ENCODE measurements at regions not wholly inside any gene's neighbourhood (a gene's known extent, or its start where the extent isn't known, plus 50 kb on each side); places are given as distances from the start of the nearest gene placed in this dataset.

- no peaks in the 10 kb centered on the region for H3K79me2 ChIP-seq (ENCODE audit: control insufficient read depth, insufficient read depth, low read length, unreplicated experiment)
- H3K27ac ChIP-seq (ENCODE audit: low read depth, low read length) = no peak overlapping the region
- H3K4me3 ChIP-seq (ENCODE audit: low read depth, low read length) = no peak overlapping the region
- H3K4me1 ChIP-seq (ENCODE audit: control insufficient read depth, insufficient read depth, low read length, unreplicated experiment) = peaks cover 7% of the 10 kb centered on the region
- H3K27me3 ChIP-seq (ENCODE audit: insufficient read depth, low read length) = no peaks in the 10 kb centered on the region
- no peak overlapping the region for H2AFZ ChIP-seq (ENCODE audit: low read length, unreplicated experiment)
- no peaks in the 10 kb centered on the region for H3K36me3 ChIP-seq (ENCODE audit: insufficient read depth, low read length)
Observed at GRCh38 chr11:106276126-106276525, 198.7 kb downstream of the AASDHPPT start.

- Histone ChIP-seq H3K4me3 (ENCODE audit: low read depth, low read length) (no peak overlapping the region), H3K27me3 (ENCODE audit: insufficient read depth, low read length) (no peaks in the 10 kb centered on the region), H3K27ac (ENCODE audit: low read depth, low read length) (no peak overlapping the region), H3K4me1 (ENCODE audit: control insufficient read depth, insufficient read depth, low read length, unreplicated experiment) (peaks cover 15% of the 10 kb centered on the region), H3K79me2 (ENCODE audit: control insufficient read depth, insufficient read depth, low read length, unreplicated experiment) (no peaks in the 10 kb centered on the region), H2AFZ (ENCODE audit: low read length, unreplicated experiment) (no peak overlapping the region), H3K36me3 (ENCODE audit: insufficient read depth, low read length) (no peaks in the 10 kb centered on the region)
Observed at GRCh38 chr11:106276859-106277436, 199.5 kb downstream of the AASDHPPT start.

GRCh38 chr11:106277484-106277883 is 200.0 kb downstream of the AASDHPPT start:
- no peak overlapping the region for H3K27ac ChIP-seq (ENCODE audit: low read depth, low read length)
- H3K4me3 ChIP-seq (ENCODE audit: low read depth, low read length) = no peak overlapping the region
- H3K4me1 ChIP-seq (ENCODE audit: control insufficient read depth, insufficient read depth, low read length, unreplicated experiment) = peaks cover 16% of the 10 kb centered on the region
- no peaks in the 10 kb centered on the region for H3K36me3 ChIP-seq (ENCODE audit: insufficient read depth, low read length)
- no peaks in the 10 kb centered on the region for H3K27me3 ChIP-seq (ENCODE audit: insufficient read depth, low read length)
- H3K79me2 ChIP-seq (ENCODE audit: control insufficient read depth, insufficient read depth, low read length, unreplicated experiment) = no peaks in the 10 kb centered on the region
- H2AFZ ChIP-seq (ENCODE audit: low read length, unreplicated experiment) = no peak overlapping the region

- H3K27me3 ChIP-seq (ENCODE audit: insufficient read depth, low read length) = no peaks in the 10 kb centered on the region
- no peak overlapping the region for H3K4me3 ChIP-seq (ENCODE audit: low read depth, low read length)
Observed at GRCh38 chr11:106278391-106278790, 200.9 kb downstream of the AASDHPPT start.

GRCh38 chr11:106280036-106280435 is 202.6 kb downstream of the AASDHPPT start:
- Histone ChIP-seq H2AFZ (ENCODE audit: low read length, unreplicated experiment) (no peak overlapping the region), H3K27me3 (ENCODE audit: insufficient read depth, low read length) (no peaks in the 10 kb centered on the region), H3K4me1 (ENCODE audit: control insufficient read depth, insufficient read depth, low read length, unreplicated experiment) (peaks cover 16% of the 10 kb centered on the region), H3K79me2 (ENCODE audit: control insufficient read depth, insufficient read depth, low read length, unreplicated experiment) (no peaks in the 10 kb centered on the region), H3K4me3 (ENCODE audit: low read depth, low read length) (no peak overlapping the region), H3K36me3 (ENCODE audit: insufficient read depth, low read length) (no peaks in the 10 kb centered on the region), H3K27ac (ENCODE audit: low read depth, low read length) (no peak overlapping the region)

More at GRCh38 chr11:106278391-106278790, 200.9 kb downstream of the AASDHPPT start:
- H3K27ac ChIP-seq (ENCODE audit: low read depth, low read length) = no peak overlapping the region
- H2AFZ ChIP-seq (ENCODE audit: low read length, unreplicated experiment) = no peak overlapping the region
- peaks cover 16% of the 10 kb centered on the region for H3K4me1 ChIP-seq (ENCODE audit: control insufficient read depth, insufficient read depth, low read length, unreplicated experiment)
- no peaks in the 10 kb centered on the region for H3K36me3 ChIP-seq (ENCODE audit: insufficient read depth, low read length)
- no peaks in the 10 kb centered on the region for H3K79me2 ChIP-seq (ENCODE audit: control insufficient read depth, insufficient read depth, low read length, unreplicated experiment)

- H3K79me2 ChIP-seq (ENCODE audit: control insufficient read depth, insufficient read depth, low read length, unreplicated experiment) = no peaks in the 10 kb centered on the region
- peaks cover 13% of the 10 kb centered on the region for H3K4me1 ChIP-seq (ENCODE audit: control insufficient read depth, insufficient read depth, low read length, unreplicated experiment)
- H3K4me3 ChIP-seq (ENCODE audit: low read depth, low read length) = no peak overlapping the region
- peak overlapping the region; percentile 31 for H2AFZ ChIP-seq (ENCODE audit: low read length, unreplicated experiment)
- H3K27ac ChIP-seq (ENCODE audit: low read depth, low read length) = peak overlapping the region; percentile 62
- no peaks in the 10 kb centered on the region for H3K27me3 ChIP-seq (ENCODE audit: insufficient read depth, low read length)
- no peaks in the 10 kb centered on the region for H3K36me3 ChIP-seq (ENCODE audit: insufficient read depth, low read length)
Observed at GRCh38 chr11:106281455-106282173, 204.2 kb downstream of the AASDHPPT start.

- no peaks in the 10 kb centered on the region for H3K36me3 ChIP-seq (ENCODE audit: insufficient read depth, low read length)
- H3K79me2 ChIP-seq (ENCODE audit: control insufficient read depth, insufficient read depth, low read length, unreplicated experiment) = no peaks in the 10 kb centered on the region
- H3K4me1 ChIP-seq (ENCODE audit: control insufficient read depth, insufficient read depth, low read length, unreplicated experiment) = peaks cover under 1% of the 10 kb centered on the region
- H3K27ac ChIP-seq (ENCODE audit: low read depth, low read length) = no peak overlapping the region
- no peak overlapping the region for H3K4me3 ChIP-seq (ENCODE audit: low read depth, low read length)
- H3K27me3 ChIP-seq (ENCODE audit: insufficient read depth, low read length) = no peaks in the 10 kb centered on the region
- no peak overlapping the region for H2AFZ ChIP-seq (ENCODE audit: low read length, unreplicated experiment)
Observed at GRCh38 chr11:106286881-106287504, 209.5 kb downstream of the AASDHPPT start.

- H3K27ac ChIP-seq (ENCODE audit: low read depth, low read length) = no peak overlapping the region
- H3K4me1 ChIP-seq (ENCODE audit: control insufficient read depth, insufficient read depth, low read length, unreplicated experiment) = no peaks in the 10 kb centered on the region
- no peaks in the 10 kb centered on the region for H3K79me2 ChIP-seq (ENCODE audit: control insufficient read depth, insufficient read depth, low read length, unreplicated experiment)
- H3K27me3 ChIP-seq (ENCODE audit: insufficient read depth, low read length) = no peaks in the 10 kb centered on the region
- no peak overlapping the region for H2AFZ ChIP-seq (ENCODE audit: low read length, unreplicated experiment)
- no peak overlapping the region for H3K4me3 ChIP-seq (ENCODE audit: low read depth, low read length)
- H3K36me3 ChIP-seq (ENCODE audit: insufficient read depth, low read length) = no peaks in the 10 kb centered on the region
Observed at GRCh38 chr11:106288057-106288456, 210.6 kb downstream of the AASDHPPT start.

GRCh38 chr11:106288822-106289387 is 211.4 kb downstream of the AASDHPPT start:
- H3K36me3 ChIP-seq (ENCODE audit: insufficient read depth, low read length) = no peaks in the 10 kb centered on the region
- H3K79me2 ChIP-seq (ENCODE audit: control insufficient read depth, insufficient read depth, low read length, unreplicated experiment) = no peaks in the 10 kb centered on the region
- H3K27me3 ChIP-seq (ENCODE audit: insufficient read depth, low read length) = no peaks in the 10 kb centered on the region
- H2AFZ ChIP-seq (ENCODE audit: low read length, unreplicated experiment) = no peak overlapping the region
- H3K4me1 ChIP-seq (ENCODE audit: control insufficient read depth, insufficient read depth, low read length, unreplicated experiment) = no peaks in the 10 kb centered on the region
- no peak overlapping the region for H3K4me3 ChIP-seq (ENCODE audit: low read depth, low read length)
- no peak overlapping the region for H3K27ac ChIP-seq (ENCODE audit: low read depth, low read length)

GRCh38 chr11:106292526-106292925 is 215.1 kb downstream of the AASDHPPT start:
- Histone ChIP-seq H3K27me3 (ENCODE audit: insufficient read depth, low read length) (no peaks in the 10 kb centered on the region), H3K4me3 (ENCODE audit: low read depth, low read length) (no peak overlapping the region), H3K79me2 (ENCODE audit: control insufficient read depth, insufficient read depth, low read length, unreplicated experiment) (no peaks in the 10 kb centered on the region), H2AFZ (ENCODE audit: low read length, unreplicated experiment) (no peak overlapping the region), H3K36me3 (ENCODE audit: insufficient read depth, low read length) (no peaks in the 10 kb centered on the region), H3K27ac (ENCODE audit: low read depth, low read length) (no peak overlapping the region), H3K4me1 (ENCODE audit: control insufficient read depth, insufficient read depth, low read length, unreplicated experiment) (no peaks in the 10 kb centered on the region)
